Mesothelial cell of epicardium (in vitro differentiated cells): ENCODE measurements at regions not wholly inside any gene's neighbourhood (a gene's known extent, or its start where the extent isn't known, plus 50 kb on each side); places are given as distances from the start of the nearest gene placed in this dataset.

Source experiments
- DNase-seq, 2 experiments: peaks; one replicate each; pipeline ENCODE4 v3.0.0; 2021; ENCODE audit warnings: low spot score in 2 of 2; ENCODE audit not compliant: unreplicated experiment in 2 of 2
- H3K27ac Mint-ChIP-seq: 2 replicates; pipeline ENCODE4 v1.8.0; 2021; ENCODE audit warnings: mixed read lengths
- H3K27me3 Mint-ChIP-seq: 2 replicates; pipeline ENCODE4 v1.8.0; 2021; ENCODE audit warnings: low read depth, mixed read lengths
- H3K36me3 Mint-ChIP-seq: 2 replicates; pipeline ENCODE4 v1.8.0; 2021; ENCODE audit warnings: mixed read lengths
- H3K4me1 Mint-ChIP-seq: 2 replicates; pipeline ENCODE4 v1.8.0; 2021; ENCODE audit warnings: mixed read lengths
- H3K4me3 Mint-ChIP-seq: 2 replicates; pipeline ENCODE4 v1.8.0; 2021; ENCODE audit warnings: mild to moderate bottlenecking, moderate library complexity, mixed read lengths
- H3K9me3 Mint-ChIP-seq: 2 replicates; pipeline ENCODE4 v1.8.0; 2021; ENCODE audit warnings: mixed read lengths
- CTCF ChIP-seq: fragments of 200-600 bp; sonication (generic); IDR thresholded peaks from one replicate; pipeline ENCODE4 v1.5.0; 2021; ENCODE audit warnings: antibody characterized with exemption; ENCODE audit not compliant: unreplicated experiment

DNA sequence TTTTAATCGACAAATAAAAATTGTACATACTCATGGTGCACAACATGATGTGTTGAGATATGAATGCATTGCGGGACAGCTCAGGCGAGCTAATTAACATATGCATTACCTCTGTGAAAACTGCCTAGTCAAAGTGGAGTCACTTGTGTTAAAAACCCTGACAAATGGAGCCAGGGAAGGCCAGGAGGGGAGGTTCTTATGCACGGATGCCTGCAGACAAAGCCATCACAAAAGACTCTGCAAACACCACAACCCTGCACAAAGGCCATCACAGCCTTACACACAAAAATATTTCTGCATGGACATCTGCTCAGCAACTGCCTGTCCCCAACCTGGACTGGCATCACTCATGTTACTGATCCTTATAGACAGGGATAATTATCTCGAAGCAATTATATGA is 204.4 kb upstream of the AJAP1 start:
- no peak for DNase-seq
- Mint-ChIP-seq H3K4me1 (no peaks in the 10 kb centered on the region), H3K9me3 (no peaks in the 10 kb centered on the region)

GRCh38 chr1:4452701-4453100 is 201.7 kb upstream of the AJAP1 start:
- no peak for TF ChIP-seq CTCF
- H3K27ac Mint-ChIP-seq: no peak overlapping the region
- DNase-seq: no peak

More for the DNA sequence above, 204.4 kb upstream of the AJAP1 start:
- Mint-ChIP-seq H3K4me3 (no peak overlapping the region), H3K27ac (no peak overlapping the region), H3K27me3 (peaks cover 33% of the 10 kb centered on the region), H3K36me3 (no peaks in the 10 kb centered on the region)
- no peak for TF ChIP-seq CTCF

DNA sequence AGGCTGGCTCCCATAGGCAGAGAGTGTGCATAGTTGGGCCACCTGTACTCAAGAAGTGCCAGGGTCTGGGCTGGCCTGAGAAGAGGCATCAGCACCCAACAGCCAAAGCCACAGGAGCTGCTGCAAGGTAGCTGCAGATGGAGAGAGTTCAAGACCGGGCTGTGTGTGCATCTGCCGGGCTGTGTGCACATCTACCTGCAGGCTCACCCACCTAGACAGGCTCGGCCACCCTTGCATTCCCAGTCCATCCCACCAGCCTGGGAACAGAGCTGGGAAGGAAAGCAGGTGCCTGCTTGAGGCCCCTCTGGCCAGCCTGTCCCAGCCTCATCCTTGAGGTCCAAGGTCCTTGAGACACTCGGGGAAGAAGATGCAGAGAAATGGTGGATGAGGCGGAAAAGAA is 194.4 kb upstream of the AJAP1 start:
- no peak overlapping the region for H3K4me3 Mint-ChIP-seq
- H3K27ac Mint-ChIP-seq: no peak overlapping the region
- H3K36me3 Mint-ChIP-seq: no peaks in the 10 kb centered on the region
- TF ChIP-seq CTCF: no peak
- no peak for DNase-seq
- H3K4me1 Mint-ChIP-seq: no peaks in the 10 kb centered on the region
- peaks cover 3% of the 10 kb centered on the region for H3K9me3 Mint-ChIP-seq
- H3K27me3 Mint-ChIP-seq: no peaks in the 10 kb centered on the region

More at GRCh38 chr1:4452701-4453100, 201.7 kb upstream of the AJAP1 start:
- H3K27me3 Mint-ChIP-seq: peaks cover 12% of the 10 kb centered on the region
- peaks cover 3% of the 10 kb centered on the region for H3K9me3 Mint-ChIP-seq
- no peaks in the 10 kb centered on the region for H3K36me3 Mint-ChIP-seq
- H3K4me3 Mint-ChIP-seq: no peak overlapping the region
- H3K4me1 Mint-ChIP-seq: no peaks in the 10 kb centered on the region

- DNase-seq: no peak
- H3K4me1 Mint-ChIP-seq: no peaks in the 10 kb centered on the region
- no peaks in the 10 kb centered on the region for H3K36me3 Mint-ChIP-seq
- H3K27me3 Mint-ChIP-seq: no peaks in the 10 kb centered on the region
- H3K9me3 Mint-ChIP-seq: peaks cover under 1% of the 10 kb centered on the region
- no peak for TF ChIP-seq CTCF
- H3K27ac Mint-ChIP-seq: no peak overlapping the region
- H3K4me3 Mint-ChIP-seq: no peak overlapping the region
Observed at GRCh38 chr1:4460651-4461050, 193.8 kb upstream of the AJAP1 start.

DNA sequence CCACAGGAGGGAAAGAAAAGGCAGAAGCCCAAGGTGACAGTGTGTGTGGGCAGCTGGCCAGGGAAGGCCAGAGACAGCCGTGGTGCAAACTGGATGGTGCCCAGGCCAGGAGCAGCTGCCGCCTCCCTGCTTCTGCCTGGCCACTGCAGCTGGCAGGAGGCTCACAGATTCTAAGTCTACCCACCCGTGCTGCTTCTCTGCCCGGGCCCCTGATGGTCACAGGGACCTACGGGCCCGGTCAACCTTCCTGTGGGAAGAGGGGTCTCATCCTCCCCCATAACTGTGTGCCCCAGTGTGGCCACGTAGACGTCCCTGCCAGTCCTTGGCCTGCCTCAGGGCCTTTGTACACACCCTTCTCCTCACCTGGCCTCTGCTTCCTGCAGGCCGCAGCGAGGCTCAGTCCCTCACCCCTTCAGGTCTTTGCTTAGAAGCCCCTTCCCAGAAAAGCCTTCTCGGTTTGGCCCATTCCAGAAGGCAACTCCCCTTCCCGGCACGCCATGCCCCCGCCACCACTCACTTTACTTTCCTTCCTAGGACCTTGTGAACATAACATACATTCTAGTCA is 192.6 kb upstream of the AJAP1 start:
- DNase-seq: no peak
- H3K36me3 Mint-ChIP-seq: no peaks in the 10 kb centered on the region
- H3K9me3 Mint-ChIP-seq: no peaks in the 10 kb centered on the region
- H3K4me1 Mint-ChIP-seq: no peaks in the 10 kb centered on the region
- H3K27me3 Mint-ChIP-seq: no peaks in the 10 kb centered on the region
- TF ChIP-seq CTCF: no peak
- H3K4me3 Mint-ChIP-seq: no peak overlapping the region
- no peak overlapping the region for H3K27ac Mint-ChIP-seq
